HCT116 (cell line): ENCODE measurements at regions not wholly inside any gene's neighbourhood (a gene's known extent, or its start where the extent isn't known, plus 50 kb on each side); places are given as distances from the start of the nearest gene placed in this dataset.

Source experiments
- ATAC-seq: fragments of 200-7000 bp; cut with Tn5 transposase; 2 replicates; pipeline ENCODE4 v1.9.1; 2020; ENCODE audit warnings: mild to moderate bottlenecking, moderate library complexity
- BruUV-seq: library from RNA; stranded (reverse); fragments of 400-500 nt; replicated peaks from 2 replicates; lab custom pipeline; 2021; lab: Mats Ljungman, UMichigan
- CTCF ChIA-PET: fragments of 300-600 bp; sonication (Branson Sonifier 250); formaldehyde crosslinking; loops from one replicate; lab custom pipeline; 2021; ENCODE audit warnings: antibody characterized with exemption; lab: Charles Lee
- POLR2A ChIA-PET: fragments of 300-600, 350-600 bp; sonication (Branson Sonifier 250); formaldehyde crosslinking; loops from one replicate; lab custom pipeline; 2021; ENCODE audit warnings: antibody characterized with exemption; lab: Charles Lee
- RAD21 ChIA-PET, 2 experiments: fragments of 300-600 bp; sonication (Branson Sonifier 250); formaldehyde crosslinking; loops; one replicate each; lab custom pipeline; 2023; ENCODE audit warnings: low total read pairs in 2 of 2; ENCODE audit not compliant: uncharacterized antibody in 2 of 2, unreplicated experiment in 2 of 2, low non-redundant PET in 1 of 2; lab: Charles Lee
- DNase-seq: peaks from one replicate; pipeline ENCODE4 v3.0.0-alpha.2; 2010; ENCODE audit warnings: low read depth, low spot score
- H2AFZ ChIP-seq: fragments of 200-600 bp; shearing (Covaris generic), sonication (generic); 2 replicates; pipeline ENCODE4 v1.6.1; 2017; ENCODE audit warnings: low read depth, mixed run types, mixed read lengths, antibody characterized with exemption, low read length; ENCODE audit not compliant: poor library complexity, severe bottlenecking
- H3K27ac ChIP-seq: 2 replicates; pipeline ENCODE4 v1.5.1; 2012; ENCODE audit warnings: low read depth, low read length
- H3K27me3 ChIP-seq: fragments of 200-600 bp; sonication (generic); 2 replicates; pipeline ENCODE4 v1.6.1; 2016; ENCODE audit warnings: mixed run types, low read length, mixed read lengths; ENCODE audit not compliant: insufficient read depth
- H3K36me3 ChIP-seq, 2 experiments: fragments of 200-500 bp in 1 of 2; fragments of 200-600 bp in 1 of 2; sonication (Bioruptor generic) in 1 of 2; sonication (generic) in 1 of 2; 2 replicates each; pipeline versions ENCODE4 v1.5.1 to v1.6.1; 2014 to 2016; ENCODE audit warnings: low read length in 2 of 2, inconsistent platforms in 1 of 2, mixed read lengths in 1 of 2, mixed run types in 1 of 2; ENCODE audit not compliant: insufficient read depth in 2 of 2, control insufficient read depth in 1 of 2
- H3K4me1 ChIP-seq, 2 experiments: fragments of 200-600 bp in 1 of 2; sonication (generic) in 1 of 2; 2 replicates each; pipeline versions ENCODE4 v1.5.1 to v1.6.1; 2012 to 2017; ENCODE audit warnings: low read length in 2 of 2, inconsistent platforms in 1 of 2, mild to moderate bottlenecking in 1 of 2, mixed read lengths in 1 of 2, mixed run types in 1 of 2, moderate library complexity in 1 of 2; ENCODE audit not compliant: insufficient read depth in 2 of 2, control insufficient read depth in 1 of 2
- H3K4me2 ChIP-seq: fragments of 200-600 bp; sonication (generic); 2 replicates; pipeline ENCODE4 v1.6.1; 2017; ENCODE audit warnings: mixed run types, low read length, mixed read lengths
- H3K4me3 ChIP-seq, 2 experiments: fragments of 200-600 bp in 1 of 2; sonication (generic) in 1 of 2; replicated peaks in 1 of 2; 2 replicates each; pipeline ENCODE4 v1.5.1; 2011 to 2016; ENCODE audit warnings: low read length in 2 of 2, control low read depth in 1 of 2, low read depth in 1 of 2, mild to moderate bottlenecking in 1 of 2, mixed read lengths in 1 of 2, mixed run types in 1 of 2
- H3K79me2 ChIP-seq: fragments of 200-600 bp; sonication (generic); 2 replicates; pipeline ENCODE4 v1.6.1; 2017; ENCODE audit warnings: mild to moderate bottlenecking, mixed run types, low read length, moderate library complexity, mixed read lengths; ENCODE audit not compliant: insufficient read depth
- H3K9ac ChIP-seq: fragments of 200-600 bp; sonication (generic); 2 replicates; pipeline ENCODE4 v1.6.1; 2016; ENCODE audit warnings: low read length, mixed read lengths
- H3K9me2 ChIP-seq: fragments of 200-600 bp; sonication (generic), shearing (Covaris generic); 2 replicates; pipeline ENCODE4 v1.6.1; 2017; ENCODE audit warnings: mixed run types, mild to moderate bottlenecking, moderate library complexity; ENCODE audit not compliant: insufficient read depth
- H3K9me3 ChIP-seq, 2 experiments: fragments of 200-500 bp in 1 of 2; fragments of 200-600 bp in 1 of 2; sonication (Bioruptor generic) in 1 of 2; sonication (generic) in 1 of 2; 2 replicates each; pipeline ENCODE4 v1.6.1; 2014 to 2017; ENCODE audit warnings: low read length in 2 of 2, mixed read lengths in 2 of 2, inconsistent platforms in 1 of 2, low read depth in 1 of 2, mild to moderate bottlenecking in 1 of 2, mixed run types in 1 of 2, moderate library complexity in 1 of 2; ENCODE audit not compliant: control insufficient read depth in 1 of 2, insufficient read depth in 1 of 2
- H4K20me1 ChIP-seq: fragments of 200-600 bp; sonication (generic), shearing (Covaris generic); 2 replicates; pipeline ENCODE4 v1.6.1; 2017; ENCODE audit warnings: mixed run types, mild to moderate bottlenecking, moderate library complexity; ENCODE audit not compliant: insufficient read depth
- CBX3 ChIP-seq: IDR thresholded peaks from 2 replicates; pipeline ENCODE4 v1.6.1; 2012; ENCODE audit warnings: low read depth
- CEBPB ChIP-seq: IDR thresholded peaks from 2 replicates; pipeline ENCODE4 v1.6.1; 2012; ENCODE audit warnings: low read depth
- EGR1 ChIP-seq: IDR thresholded peaks from 2 replicates; pipeline ENCODE4 v1.6.1; 2012; ENCODE audit warnings: low read depth
- ELF1 ChIP-seq: IDR thresholded peaks from 2 replicates; pipeline ENCODE4 v1.6.1; 2012; ENCODE audit warnings: low read depth, borderline replicate concordance
- EZH2 ChIP-seq: fragments of 200-600 bp; sonication (generic); IDR thresholded peaks from 2 replicates; pipeline ENCODE4 v1.6.1; 2017; ENCODE audit warnings: antibody characterized with exemption, mixed run types
- EZH2phosphoT487 ChIP-seq: fragments of 200-600 bp; IDR thresholded peaks from 2 replicates; pipeline ENCODE4 v1.6.1; 2018; ENCODE audit warnings: antibody characterized with exemption, borderline replicate concordance
- FOSL1 ChIP-seq: IDR thresholded peaks from 2 replicates; pipeline ENCODE4 v1.6.1; 2012; ENCODE audit warnings: low read depth
- JUND ChIP-seq: IDR thresholded peaks from 2 replicates; pipeline ENCODE4 v1.6.1; 2012
- POLR2A ChIP-seq: IDR thresholded peaks from 2 replicates; pipeline ENCODE4 v1.7.0; 2011; ENCODE audit warnings: borderline replicate concordance; ENCODE audit not compliant: insufficient read depth, insufficient read length; ENCODE audit errors: extremely low read depth
- RAD21 ChIP-seq: IDR thresholded peaks from 2 replicates; pipeline ENCODE4 v1.6.1; 2012; ENCODE audit warnings: low read depth, mild to moderate bottlenecking
- SIN3A ChIP-seq: IDR thresholded peaks from 2 replicates; pipeline ENCODE4 v1.6.1; 2012; ENCODE audit warnings: low read depth
- SP1 ChIP-seq: IDR thresholded peaks from 2 replicates; pipeline ENCODE4 v1.6.1; 2012; ENCODE audit warnings: low read depth
- SRF ChIP-seq: IDR thresholded peaks from 2 replicates; pipeline ENCODE4 v1.6.1; 2012; ENCODE audit warnings: low read depth
- TCF7L2 ChIP-seq: IDR thresholded peaks from 2 replicates; pipeline ENCODE4 v1.7.0; 2011; ENCODE audit warnings: borderline replicate concordance, inconsistent platforms; ENCODE audit not compliant: insufficient read depth, insufficient read length; ENCODE audit errors: extremely low read depth
- ZBTB33 ChIP-seq: IDR thresholded peaks from 2 replicates; pipeline ENCODE4 v1.6.1; 2011; ENCODE audit warnings: mild to moderate bottlenecking, low read length, moderate library complexity; ENCODE audit not compliant: insufficient replicate concordance; ENCODE audit errors: extremely low read depth
- ZFX ChIP-seq: fragments of 450-650 bp; IDR thresholded peaks from 2 replicates; pipeline ENCODE4 v1.6.1; 2017
- ZNF274 ChIP-seq: fragments of 200-500 bp; sonication (Bioruptor generic); IDR thresholded peaks from 2 replicates; pipeline ENCODE4 v1.6.1; 2014; ENCODE audit warnings: mild to moderate bottlenecking, low read depth, low read length, inconsistent platforms
- intact Hi-C: fragments of 100-400 bp; cut with micrococcal nuclease; formaldehyde crosslinking; loops from 2 replicates; pipeline ENCODE4 v1.10.0; 2022
- TF ChIP-seq, protein P1 (sequence below): IDR thresholded peaks from 2 replicates; pipeline ENCODE4 v1.6.1; 2012

DNA sequence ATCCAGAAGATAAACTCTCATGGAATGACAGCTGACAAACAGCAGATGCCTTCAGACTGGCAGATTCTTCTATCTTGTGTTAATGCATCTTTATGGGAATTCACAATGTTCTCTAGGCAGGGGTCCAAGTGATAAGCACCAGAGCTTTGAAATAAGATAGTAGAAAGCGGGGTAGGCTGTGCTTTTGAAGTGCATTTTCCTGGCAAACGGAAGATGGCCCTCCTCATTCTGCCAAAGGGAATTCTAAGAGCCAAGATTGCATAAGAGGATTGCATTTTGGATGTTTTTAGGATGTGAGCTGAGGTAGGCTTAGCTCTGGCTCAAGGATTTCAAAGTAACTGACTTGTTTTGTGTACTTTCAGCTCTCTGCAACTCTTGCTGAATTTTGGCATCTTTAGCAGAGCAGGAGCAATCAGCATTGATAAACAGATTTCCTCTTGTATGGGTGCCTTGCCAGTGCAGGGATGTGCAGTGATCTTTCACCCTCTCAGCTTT lies 298.5 kb upstream of the KLF6 start (continued):
- TF ChIP-seq ZBTB33, result no peak
- no peak for TF ChIP-seq EZH2phosphoT487
- TF ChIP-seq, all 23 proteins: peak for 0

- no peaks in the 10 kb centered on the region for H3K79me2 ChIP-seq
- H3K27me3 ChIP-seq, result no peaks in the 10 kb centered on the region
- POLR2A ChIA-PET, result no interaction called here
- H2AFZ ChIP-seq, result no peak overlapping the region
- no peaks in the 10 kb centered on the region for H3K9me3 ChIP-seq
- TF ChIP-seq JUND, result no peak
- no peak for TF ChIP-seq ZFX
- TF ChIP-seq, protein P1, sequence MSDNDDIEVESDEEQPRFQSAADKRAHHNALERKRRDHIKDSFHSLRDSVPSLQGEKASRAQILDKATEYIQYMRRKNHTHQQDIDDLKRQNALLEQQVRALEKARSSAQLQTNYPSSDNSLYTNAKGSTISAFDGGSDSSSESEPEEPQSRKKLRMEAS, result no peak
- TF ChIP-seq CBX3, result no peak
- TF ChIP-seq RAD21, result no peak
- TF ChIP-seq FOSL1, result no peak
- TF ChIP-seq SRF, result no peak
- TF ChIP-seq ELF1, result no peak
- no peak for TF ChIP-seq EZH2phosphoT487
- no peak for TF ChIP-seq POLR2A
- no peak for TF ChIP-seq CEBPB
- TF ChIP-seq EZH2, result no peak
- no peak for TF ChIP-seq TCF7L2
- TF ChIP-seq ZNF274, result no peak
- TF ChIP-seq SP1, result no peak
- no peak for TF ChIP-seq EGR1
- TF ChIP-seq SIN3A, result no peak
- TF ChIP-seq, all 23 proteins: peak for 0
- BruUV-seq, result no TSS peak
- Histone ChIP-seq H3K27ac (no peak overlapping the region), H3K4me3 (no peak overlapping the region), H3K36me3 (no peaks in the 10 kb centered on the region), H4K20me1 (no peaks in the 10 kb centered on the region), H3K9me2 (no peaks in the 10 kb centered on the region), H3K9ac (no peak overlapping the region), H3K4me2 (no peak overlapping the region), H3K4me1 (no peaks in the 10 kb centered on the region)
- intact Hi-C loops, result no loop called here
- no peak for DNase-seq
- RAD21 ChIA-PET, result no interaction called here
- CTCF ChIA-PET, result no interaction called here
- no peak for ATAC-seq
Observed at GRCh38 chr10:4082861-4083260, 297.9 kb upstream of the KLF6 start.
